Astrocyte of the cerebellum (primary cell): ENCODE measurements at regions not wholly inside any gene's neighbourhood (a gene's known extent, or its start where the extent isn't known, plus 50 kb on each side); places are given as distances from the start of the nearest gene placed in this dataset.

Source experiments
- DNase-seq: peaks from one replicate; pipeline ENCODE4 v3.0.0-alpha.2; 2011; ENCODE audit warnings: low read depth
- H3K4me3 ChIP-seq: 2 replicates; pipeline ENCODE4 v1.5.1; 2011; ENCODE audit warnings: mild to moderate bottlenecking, low read depth, low read length, moderate library complexity
- CTCF ChIP-seq: IDR thresholded peaks from 2 replicates; pipeline ENCODE4 v1.5.1; 2012; ENCODE audit warnings: low read length, low read depth, moderate library complexity, mild to moderate bottlenecking; ENCODE audit errors: missing control alignments
- in situ Hi-C: cut with HindIII; loops from 2 replicates; pipeline ENCODE4 v1.10.0; 2017; ENCODE audit warnings: low sequenced_read_pairs

- no peak for TF ChIP-seq CTCF
- no peak overlapping the region for H3K4me3 ChIP-seq
- no peak for DNase-seq
- in situ Hi-C loops, result no loop called here
Observed at GRCh38 chr5:149429839-149430721, 51.0 kb upstream of the IL17B start.
